ENCODE measurements at regions not wholly inside any gene's neighbourhood (a gene's known extent, or its start where the extent isn't known, plus 50 kb on each side); places are given as distances from the start of the nearest gene placed in this dataset.

- TF ChIP-seq, protein P1, sequence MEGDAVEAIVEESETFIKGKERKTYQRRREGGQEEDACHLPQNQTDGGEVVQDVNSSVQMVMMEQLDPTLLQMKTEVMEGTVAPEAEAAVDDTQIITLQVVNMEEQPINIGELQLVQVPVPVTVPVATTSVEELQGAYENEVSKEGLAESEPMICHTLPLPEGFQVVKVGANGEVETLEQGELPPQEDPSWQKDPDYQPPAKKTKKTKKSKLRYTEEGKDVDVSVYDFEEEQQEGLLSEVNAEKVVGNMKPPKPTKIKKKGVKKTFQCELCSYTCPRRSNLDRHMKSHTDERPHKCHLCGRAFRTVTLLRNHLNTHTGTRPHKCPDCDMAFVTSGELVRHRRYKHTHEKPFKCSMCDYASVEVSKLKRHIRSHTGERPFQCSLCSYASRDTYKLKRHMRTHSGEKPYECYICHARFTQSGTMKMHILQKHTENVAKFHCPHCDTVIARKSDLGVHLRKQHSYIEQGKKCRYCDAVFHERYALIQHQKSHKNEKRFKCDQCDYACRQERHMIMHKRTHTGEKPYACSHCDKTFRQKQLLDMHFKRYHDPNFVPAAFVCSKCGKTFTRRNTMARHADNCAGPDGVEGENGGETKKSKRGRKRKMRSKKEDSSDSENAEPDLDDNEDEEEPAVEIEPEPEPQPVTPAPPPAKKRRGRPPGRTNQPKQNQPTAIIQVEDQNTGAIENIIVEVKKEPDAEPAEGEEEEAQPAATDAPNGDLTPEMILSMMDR (IDR thresholded peaks at IDR 0.05; ENCODE audit: insufficient read depth, low read length, missing control alignments), result no peak
- H3K4me3 ChIP-seq (ENCODE audit: low read depth, low read length), result no peak overlapping the region
- no peak for DNase-seq (ENCODE audit: low read depth, low spot score)
- ChIA-PET POLR2A (no interaction called here), CTCF (no interaction called here)
Measured at GRCh38 chr10:118943253-118943652, 86.3 kb upstream of the NANOS1 start.

DNA sequence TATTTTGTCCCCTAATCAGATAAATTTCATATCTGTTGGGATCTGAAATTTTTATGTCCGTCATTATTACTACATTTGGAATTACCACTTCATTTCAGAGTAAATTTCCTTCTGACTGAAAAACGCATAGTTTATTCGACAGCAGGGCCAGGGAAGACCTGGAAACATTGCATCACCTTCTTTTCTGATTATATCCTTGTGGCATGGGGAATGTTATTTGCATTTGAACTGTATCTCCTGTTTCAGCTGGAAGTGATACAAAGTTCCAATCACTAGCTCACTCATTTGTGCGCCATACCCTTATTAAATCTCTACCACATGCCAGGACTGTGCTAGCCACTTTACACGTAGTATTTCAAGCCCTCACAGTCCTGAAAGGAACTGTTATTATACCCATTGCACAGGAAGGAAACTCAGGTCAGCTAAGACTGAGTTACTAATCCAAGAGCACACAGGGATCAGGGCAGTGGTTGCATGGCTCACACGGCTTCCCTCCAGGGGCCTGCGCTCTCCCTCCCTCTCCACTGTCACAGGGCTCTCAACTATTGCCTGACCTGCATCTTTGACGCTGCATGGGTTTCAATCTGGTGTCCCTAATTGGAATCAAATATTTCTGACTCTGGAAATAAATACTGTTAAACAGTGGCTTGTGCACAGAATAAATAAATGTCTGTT is 84.4 kb upstream of the NANOS1 start:
- CTCF ChIA-PET, result no interaction called here
- DNase-seq (ENCODE audit: low read depth, low spot score), result no peak
- no peak overlapping the region for H3K4me3 ChIP-seq (ENCODE audit: low read depth, low read length)
- TF ChIP-seq, protein P1 (IDR thresholded peaks at IDR 0.05; ENCODE audit: insufficient read depth, low read length, missing control alignments), result no peak
- POLR2A ChIA-PET, result no interaction called here

DNA sequence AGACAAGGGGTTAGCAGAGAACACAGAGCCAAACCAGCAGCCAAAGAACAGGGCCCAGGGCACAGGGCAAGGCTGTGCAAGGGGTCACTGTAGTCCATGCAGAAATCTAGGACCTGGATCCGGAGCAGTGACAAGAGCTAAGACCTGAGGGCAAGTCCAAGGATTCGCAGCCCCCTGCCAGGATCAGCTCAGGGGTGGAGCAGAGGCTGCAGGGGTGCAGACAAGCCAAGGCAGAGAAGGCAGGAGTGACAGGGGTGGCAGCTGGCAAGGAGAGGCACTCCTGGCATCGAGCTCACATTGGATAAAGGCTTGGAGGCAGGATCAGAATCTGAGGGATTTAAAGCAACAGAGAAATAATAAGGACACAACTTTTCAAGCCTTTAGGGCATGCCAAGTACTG is 80.7 kb upstream of the NANOS1 start:
- DNase-seq (ENCODE audit: low read depth, low spot score), result no peak
- TF ChIP-seq, protein P1 (IDR thresholded peaks at IDR 0.05; ENCODE audit: insufficient read depth, low read length, missing control alignments), result no peak
- ChIA-PET CTCF (no interaction called here), POLR2A (no interaction called here)
- H3K4me3 ChIP-seq (ENCODE audit: low read depth, low read length), result no peak overlapping the region

GRCh38 chr10:118950190-118950680 is 79.3 kb upstream of the NANOS1 start:
- H3K4me3 ChIP-seq (ENCODE audit: low read depth, low read length), result no peak overlapping the region
- TF ChIP-seq, protein P1 (IDR thresholded peaks at IDR 0.05; ENCODE audit: insufficient read depth, low read length, missing control alignments), result no peak
- no peak for DNase-seq (ENCODE audit: low read depth, low spot score)
- ChIA-PET POLR2A (no interaction called here), CTCF (no interaction called here)

- no peak for DNase-seq (ENCODE audit: low read depth, low spot score)
- POLR2A ChIA-PET, result no interaction called here
- TF ChIP-seq, protein P1 (IDR thresholded peaks at IDR 0.05; ENCODE audit: insufficient read depth, low read length, missing control alignments), result no peak
- H3K4me3 ChIP-seq (ENCODE audit: low read depth, low read length), result no peak overlapping the region
- CTCF ChIA-PET, result no interaction called here
Measured at GRCh38 chr10:118950997-118951637, 78.4 kb upstream of the NANOS1 start.

DNA sequence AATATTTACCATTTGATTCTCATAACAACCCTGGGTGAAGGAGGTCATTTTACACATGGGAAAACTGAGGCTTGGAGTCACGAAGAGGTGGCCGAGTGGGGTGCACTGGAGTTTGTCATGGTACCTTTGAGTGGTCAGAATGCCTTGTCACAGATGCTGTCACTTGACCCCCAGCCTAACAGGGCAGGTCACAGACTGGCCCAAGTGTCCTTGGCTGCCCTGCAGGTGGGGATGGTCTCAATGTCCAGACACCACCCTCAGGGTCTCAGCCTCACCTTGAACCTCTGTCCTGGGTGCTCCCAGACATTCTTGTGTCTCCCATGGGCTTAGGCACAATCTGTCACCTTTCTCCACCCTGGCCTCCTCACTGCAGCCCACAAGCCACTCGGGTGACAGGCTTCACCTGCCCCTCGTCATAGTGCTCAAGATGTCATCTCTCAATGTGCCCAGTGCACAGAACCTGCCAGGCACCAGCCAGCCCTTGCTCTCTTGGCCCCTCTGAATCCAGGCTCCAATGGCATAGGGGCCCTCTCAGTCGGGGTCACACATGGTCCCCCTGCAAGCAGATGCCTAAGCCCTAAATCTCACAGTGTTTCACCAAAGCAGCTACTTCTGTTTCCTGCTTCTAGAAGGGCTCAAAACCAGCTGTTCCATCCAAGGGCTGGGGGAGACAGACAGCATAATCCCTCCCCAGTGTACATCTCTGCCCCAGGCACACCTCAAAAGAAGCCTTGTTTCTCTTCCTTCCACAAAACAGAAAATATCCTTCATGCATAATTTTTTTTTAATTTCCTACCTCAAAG is 76.8 kb upstream of the NANOS1 start:
- ChIA-PET POLR2A (no interaction called here), CTCF (no interaction called here)
- H3K4me3 ChIP-seq (ENCODE audit: low read depth, low read length), result no peak overlapping the region
- TF ChIP-seq, protein P1 (IDR thresholded peaks at IDR 0.05; ENCODE audit: insufficient read depth, low read length, missing control alignments), result no peak
- no peak for DNase-seq (ENCODE audit: low read depth, low spot score)

Data from AG04449 (cell line).